ENCODE measurements at regions not wholly inside any gene's neighbourhood (a gene's known extent, or its start where the extent isn't known, plus 50 kb on each side); places are given as distances from the start of the nearest gene placed in this dataset.
A peak's percentile ranks its signal among the peaks of the same experiment; 100 is the strongest.

DNA sequence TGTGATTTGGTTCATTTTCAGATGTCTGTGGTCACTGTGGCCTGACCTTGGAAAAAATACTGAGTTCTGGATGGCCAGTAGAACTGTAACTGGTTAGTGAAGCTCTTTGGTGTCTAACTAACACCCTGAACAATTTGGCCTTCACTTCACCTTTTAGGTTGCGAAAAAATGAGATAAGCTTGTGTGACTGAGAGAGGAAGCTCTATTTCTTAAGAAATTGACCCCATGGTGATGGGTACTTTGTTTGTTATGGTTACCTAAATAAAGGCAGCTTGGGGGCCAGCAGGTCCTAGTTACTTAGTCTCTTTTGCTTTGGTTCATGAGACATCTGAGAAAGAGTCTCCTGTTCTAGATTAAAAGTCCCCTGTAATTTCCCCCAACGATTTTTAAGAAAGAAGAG, 181.6 kb downstream of the ZNF326 start:
- Mint-ChIP-seq H3K36me3 (ENCODE audit: low read depth, unreplicated experiment) (no peaks in the 10 kb centered on the region), H3K4me1 (ENCODE audit: low read depth, unreplicated experiment) (peaks cover 5% of the 10 kb centered on the region), H3K27ac (ENCODE audit: unreplicated experiment) (no peak overlapping the region), H3K27me3 (ENCODE audit: low read depth, unreplicated experiment) (no peaks in the 10 kb centered on the region), H3K4me3 (ENCODE audit: unreplicated experiment) (no peak overlapping the region), H3K9me3 (ENCODE audit: unreplicated experiment) (peaks cover 4% of the 10 kb centered on the region)
- TF ChIP-seq EZH2 (IDR thresholded peaks at IDR 0.05; ENCODE audit: insufficient read depth, low read length), result no peak
- TF ChIP-seq, protein P1, sequence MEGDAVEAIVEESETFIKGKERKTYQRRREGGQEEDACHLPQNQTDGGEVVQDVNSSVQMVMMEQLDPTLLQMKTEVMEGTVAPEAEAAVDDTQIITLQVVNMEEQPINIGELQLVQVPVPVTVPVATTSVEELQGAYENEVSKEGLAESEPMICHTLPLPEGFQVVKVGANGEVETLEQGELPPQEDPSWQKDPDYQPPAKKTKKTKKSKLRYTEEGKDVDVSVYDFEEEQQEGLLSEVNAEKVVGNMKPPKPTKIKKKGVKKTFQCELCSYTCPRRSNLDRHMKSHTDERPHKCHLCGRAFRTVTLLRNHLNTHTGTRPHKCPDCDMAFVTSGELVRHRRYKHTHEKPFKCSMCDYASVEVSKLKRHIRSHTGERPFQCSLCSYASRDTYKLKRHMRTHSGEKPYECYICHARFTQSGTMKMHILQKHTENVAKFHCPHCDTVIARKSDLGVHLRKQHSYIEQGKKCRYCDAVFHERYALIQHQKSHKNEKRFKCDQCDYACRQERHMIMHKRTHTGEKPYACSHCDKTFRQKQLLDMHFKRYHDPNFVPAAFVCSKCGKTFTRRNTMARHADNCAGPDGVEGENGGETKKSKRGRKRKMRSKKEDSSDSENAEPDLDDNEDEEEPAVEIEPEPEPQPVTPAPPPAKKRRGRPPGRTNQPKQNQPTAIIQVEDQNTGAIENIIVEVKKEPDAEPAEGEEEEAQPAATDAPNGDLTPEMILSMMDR (IDR thresholded peaks at IDR 0.05; ENCODE audit: insufficient read depth, low read depth, low read length), result no peak
- no peak overlapping the region for H3K4me3 ChIP-seq (ENCODE audit: insufficient read depth, low read depth, low read length)
- no peak for FAIRE-seq
- no peak overlapping the region for H3K4me2 ChIP-seq (ENCODE audit: low read length)
- H3K27ac ChIP-seq (ENCODE audit: low read depth, low read length), result no peak overlapping the region
- no peak overlapping the region for H3K9ac ChIP-seq (ENCODE audit: low read length)
- H3K79me2 ChIP-seq (ENCODE audit: insufficient read depth, low read length), result no peaks in the 10 kb centered on the region
- H3K36me3 ChIP-seq (ENCODE audit: insufficient read depth, low read length), result no peaks in the 10 kb centered on the region
- H4K20me1 ChIP-seq (ENCODE audit: insufficient read depth, low read length), result no peaks in the 10 kb centered on the region
- no peaks in the 10 kb centered on the region for H3K27me3 ChIP-seq (ENCODE audit: insufficient read depth, low read length)
- H3K9me3 ChIP-seq (ENCODE audit: insufficient read depth, low read depth, low read length), result peaks cover 3% of the 10 kb centered on the region
- no peaks in the 10 kb centered on the region for H3K4me1 ChIP-seq (ENCODE audit: insufficient read depth, low read length)
- H2AFZ ChIP-seq (ENCODE audit: low read depth, low read length), result no peak overlapping the region
- DNase-seq (ENCODE audit: low read depth), result peak; percentile 0

DNA sequence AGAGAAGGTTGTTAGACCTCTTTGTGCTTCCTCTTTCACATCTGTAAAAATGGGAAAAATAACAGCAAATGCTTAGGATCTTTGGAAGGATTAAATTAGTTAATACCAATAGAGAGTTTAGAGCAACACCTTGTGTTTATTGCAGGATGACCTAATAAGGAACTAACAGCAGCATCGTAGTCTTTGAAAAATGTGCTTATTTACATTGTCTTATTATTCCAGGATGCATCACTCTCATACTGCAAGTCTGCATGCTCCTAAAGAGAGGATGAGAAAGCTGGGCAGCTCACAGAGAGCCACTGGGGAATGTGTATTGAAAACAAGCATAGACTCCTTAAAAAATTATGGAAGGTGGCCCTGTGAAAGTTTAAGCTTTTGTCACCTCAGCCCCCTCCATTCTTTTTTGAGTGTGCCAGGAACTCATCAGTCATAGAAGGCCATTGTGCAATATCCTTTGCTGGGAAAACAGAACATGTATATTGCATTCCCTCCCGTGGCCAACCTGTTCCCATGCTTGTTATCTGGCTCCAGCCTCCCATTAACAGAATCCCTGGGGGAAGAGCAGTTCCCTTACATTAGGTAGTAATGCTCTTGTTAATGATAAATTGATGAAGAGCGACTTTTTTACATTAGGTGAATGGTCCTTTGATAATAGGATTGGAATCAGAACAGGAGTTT, 180.7 kb downstream of the ZNF326 start:
- H3K4me2 ChIP-seq (ENCODE audit: low read length), result no peak overlapping the region
- H3K4me3 Mint-ChIP-seq (ENCODE audit: unreplicated experiment), result no peak overlapping the region

DNA sequence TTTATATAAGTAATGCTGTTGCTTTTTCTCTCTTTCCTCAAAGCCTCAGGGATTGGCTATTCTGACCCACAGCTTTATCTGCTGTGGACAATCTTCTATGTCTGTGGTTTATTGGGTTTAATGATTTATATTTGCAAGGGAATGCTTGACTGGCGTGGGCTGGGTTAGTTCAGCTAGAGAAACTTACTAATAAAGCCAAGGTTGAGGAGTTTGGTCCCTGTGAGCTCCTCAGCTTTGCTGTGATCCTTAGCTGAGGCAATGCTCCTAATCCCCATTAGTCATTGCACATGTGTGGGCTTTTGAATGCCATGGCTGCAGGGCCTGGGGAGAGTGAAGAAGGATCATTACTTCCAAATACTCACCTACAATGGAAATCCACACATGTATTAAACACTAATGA, 179.3 kb downstream of the ZNF326 start:
- no peak overlapping the region for H3K9ac ChIP-seq (ENCODE audit: low read length)
- H3K27ac ChIP-seq (ENCODE audit: low read depth, low read length), result no peak overlapping the region
- H3K27me3 ChIP-seq (ENCODE audit: insufficient read depth, low read length), result no peaks in the 10 kb centered on the region
- no peaks in the 10 kb centered on the region for H3K36me3 Mint-ChIP-seq (ENCODE audit: low read depth, unreplicated experiment)
- H2AFZ ChIP-seq (ENCODE audit: low read depth, low read length), result no peak overlapping the region
- H3K9me3 Mint-ChIP-seq (ENCODE audit: unreplicated experiment), result peaks cover 4% of the 10 kb centered on the region
- no peak for DNase-seq (ENCODE audit: low read depth)
- no peaks in the 10 kb centered on the region for H4K20me1 ChIP-seq (ENCODE audit: insufficient read depth, low read length)
- peaks cover 3% of the 10 kb centered on the region for H3K9me3 ChIP-seq (ENCODE audit: insufficient read depth, low read depth, low read length)
- no peak overlapping the region for H3K4me3 ChIP-seq (ENCODE audit: insufficient read depth, low read depth, low read length)
- TF ChIP-seq EZH2 (IDR thresholded peaks at IDR 0.05; ENCODE audit: insufficient read depth, low read length), result no peak
- TF ChIP-seq, protein P1 (IDR thresholded peaks at IDR 0.05; ENCODE audit: insufficient read depth, low read depth, low read length), result no peak
- H3K79me2 ChIP-seq (ENCODE audit: insufficient read depth, low read length), result no peaks in the 10 kb centered on the region
- peaks cover 3% of the 10 kb centered on the region for H3K27me3 Mint-ChIP-seq (ENCODE audit: low read depth, unreplicated experiment)
- H3K36me3 ChIP-seq (ENCODE audit: insufficient read depth, low read length), result no peaks in the 10 kb centered on the region
- H3K4me2 ChIP-seq (ENCODE audit: low read length), result no peak overlapping the region
- no peak for FAIRE-seq
- H3K4me3 Mint-ChIP-seq (ENCODE audit: unreplicated experiment), result no peak overlapping the region
- peaks cover 5% of the 10 kb centered on the region for H3K4me1 Mint-ChIP-seq (ENCODE audit: low read depth, unreplicated experiment)
- no peaks in the 10 kb centered on the region for H3K4me1 ChIP-seq (ENCODE audit: insufficient read depth, low read length)
- H3K27ac Mint-ChIP-seq (ENCODE audit: unreplicated experiment), result no peak overlapping the region

More for the DNA sequence above, 180.7 kb downstream of the ZNF326 start:
- Histone ChIP-seq H3K27me3 (ENCODE audit: insufficient read depth, low read length) (no peaks in the 10 kb centered on the region), H3K4me1 (ENCODE audit: insufficient read depth, low read length) (no peaks in the 10 kb centered on the region), H3K36me3 (ENCODE audit: insufficient read depth, low read length) (no peaks in the 10 kb centered on the region), H2AFZ (ENCODE audit: low read depth, low read length) (no peak overlapping the region), H3K79me2 (ENCODE audit: insufficient read depth, low read length) (no peaks in the 10 kb centered on the region), H3K27ac (ENCODE audit: low read depth, low read length) (no peak overlapping the region), H3K9ac (ENCODE audit: low read length) (no peak overlapping the region), H4K20me1 (ENCODE audit: insufficient read depth, low read length) (no peaks in the 10 kb centered on the region), H3K4me3 (ENCODE audit: insufficient read depth, low read depth, low read length) (no peak overlapping the region), H3K9me3 (ENCODE audit: insufficient read depth, low read depth, low read length) (peaks cover 3% of the 10 kb centered on the region)
- FAIRE-seq (no peak), DNase-seq (ENCODE audit: low read depth) (no peak)
- TF ChIP-seq EZH2 (IDR thresholded peaks at IDR 0.05; ENCODE audit: insufficient read depth, low read length), result no peak
- TF ChIP-seq, protein P1 (IDR thresholded peaks at IDR 0.05; ENCODE audit: insufficient read depth, low read depth, low read length), result no peak
- H3K9me3 Mint-ChIP-seq (ENCODE audit: unreplicated experiment), result peaks cover 4% of the 10 kb centered on the region
- H3K4me1 Mint-ChIP-seq (ENCODE audit: low read depth, unreplicated experiment), result peaks cover 5% of the 10 kb centered on the region
- no peaks in the 10 kb centered on the region for H3K36me3 Mint-ChIP-seq (ENCODE audit: low read depth, unreplicated experiment)
- no peaks in the 10 kb centered on the region for H3K27me3 Mint-ChIP-seq (ENCODE audit: low read depth, unreplicated experiment)
- no peak overlapping the region for H3K27ac Mint-ChIP-seq (ENCODE audit: unreplicated experiment)
